HuH-7.5 (cell line): ENCODE measurements at regions not wholly inside any gene's neighbourhood (a gene's known extent, or its start where the extent isn't known, plus 50 kb on each side); places are given as distances from the start of the nearest gene placed in this dataset.
"Not testable (repeated sequence)": the region's sequence is repeated elsewhere in the genome, so short reads cannot be mapped to it uniquely, and the experiment has no call there.

Source experiments
- DNase-seq: peaks from one replicate; pipeline ENCODE4 v3.0.0; 2011; ENCODE audit warnings: low spot score

GRCh38 chr5:44542470-44542869, 153.2 kb upstream of the FGF10 start:
- no peak for DNase-seq

GRCh38 chr5:44539602-44539919, 150.3 kb upstream of the FGF10 start:
- DNase-seq, result no peak

- no peak for DNase-seq
Measured at GRCh38 chr5:44538797-44539601, 149.8 kb upstream of the FGF10 start.

- DNase-seq, result peak; percentile 20
Measured at GRCh38 chr5:44536650-44537260, 147.5 kb upstream of the FGF10 start.

GRCh38 chr5:44535621-44536020, 146.4 kb upstream of the FGF10 start:
- no peak for DNase-seq

GRCh38 chr5:44532981-44533380, 143.8 kb upstream of the FGF10 start:
- no peak for DNase-seq

GRCh38 chr5:44531756-44532155, 142.5 kb upstream of the FGF10 start:
- DNase-seq, result not testable (repeated sequence)

GRCh38 chr5:44530783-44531182, 141.6 kb upstream of the FGF10 start:
- not testable (repeated sequence) for DNase-seq

GRCh38 chr5:44511596-44511995, 122.4 kb upstream of the FGF10 start:
- no peak for DNase-seq

- no peak for DNase-seq
Measured at GRCh38 chr5:44506561-44506960, 117.3 kb upstream of the FGF10 start.

GRCh38 chr5:44499381-44499780, 110.2 kb upstream of the FGF10 start:
- no peak for DNase-seq

GRCh38 chr5:44497606-44498005, 108.4 kb upstream of the FGF10 start:
- DNase-seq, result no peak

GRCh38 chr5:44495280-44495679, 106.1 kb upstream of the FGF10 start:
- DNase-seq, result no peak

GRCh38 chr5:44489759-44490158, 100.5 kb upstream of the FGF10 start:
- DNase-seq, result no peak

GRCh38 chr5:44486591-44486990, 97.4 kb upstream of the FGF10 start:
- DNase-seq, result no peak

- DNase-seq, result no peak
Measured at GRCh38 chr5:44454002-44454401, 64.8 kb upstream of the FGF10 start.

GRCh38 chr5:44446399-44446798, 57.2 kb upstream of the FGF10 start:
- DNase-seq, result no peak

- DNase-seq, result no peak
Measured at GRCh38 chr5:44443172-44443571, 54.0 kb upstream of the FGF10 start.

GRCh38 chr5:44441460-44441859, 52.2 kb upstream of the FGF10 start:
- no peak for DNase-seq

- DNase-seq, result no peak
Measured at GRCh38 chr5:44440186-44440585, 51.0 kb upstream of the FGF10 start.
